IMR-90 (cell line): ENCODE measurements at regions not wholly inside any gene's neighbourhood (a gene's known extent, or its start where the extent isn't known, plus 50 kb on each side); places are given as distances from the start of the nearest gene placed in this dataset.
A peak's percentile ranks its signal among the peaks of the same experiment; 100 is the strongest.

ENCODE experiments used
- ATAC-seq: fragments of 200-7000 bp; cut with Tn5 transposase; 2 replicates; pipeline ENCODE4 v1.9.1; 2020; ENCODE audit warnings: low read depth, mild to moderate bottlenecking, moderate library complexity
- BruUV-seq: library from RNA; stranded (reverse); fragments of 400-500 nt; replicated peaks from 2 replicates; lab custom pipeline; 2021; lab: Mats Ljungman, UMichigan
- CTCF ChIA-PET: fragments of 300-600 bp; formaldehyde crosslinking; extraction: SDS; loops from one replicate; lab custom pipeline; 2021; ENCODE audit warnings: antibody characterized with exemption; lab: Yijun Ruan, JAX
- POLR2A ChIA-PET: fragments of 300-600 bp; sonication (Branson Sonifier 250); formaldehyde crosslinking; loops from one replicate; lab custom pipeline; 2022; ENCODE audit warnings: antibody characterized with exemption; ENCODE audit not compliant: unreplicated experiment; lab: Charles Lee
- DNase-seq: peaks from one replicate; pipeline ENCODE4 v3.0.0; 2013
- H2AFZ ChIP-seq: replicated peaks from 2 replicates; pipeline ENCODE3; 2013; ENCODE audit warnings: low read length, mild to moderate bottlenecking; ENCODE audit not compliant: poor library complexity
- H2AK5ac ChIP-seq: 2 replicates; pipeline ENCODE4 v1.6.1; 2013; ENCODE audit warnings: low read depth, low read length, inconsistent platforms
- H2AK9ac ChIP-seq: replicated peaks from 2 replicates; pipeline ENCODE3; 2013; ENCODE audit warnings: mild to moderate bottlenecking, low read depth, low read length, moderate library complexity; ENCODE audit not compliant: poor library complexity
- H2BK120ac ChIP-seq: 2 replicates; pipeline ENCODE4 v1.6.1; 2013; ENCODE audit warnings: low read depth, low read length, inconsistent platforms
- H2BK15ac ChIP-seq: 3 replicates; pipeline ENCODE4 v1.6.1; 2013; ENCODE audit warnings: low read depth, low read length, inconsistent platforms
- H2BK20ac ChIP-seq: 2 replicates; pipeline ENCODE4 v1.6.1; 2013; ENCODE audit warnings: low read depth, mild to moderate bottlenecking, inconsistent platforms, low read length, moderate library complexity
- H2BK5ac ChIP-seq: 2 replicates; pipeline ENCODE4 v1.6.1; 2013; ENCODE audit warnings: mild to moderate bottlenecking, low read depth, low read length, inconsistent platforms; ENCODE audit not compliant: poor library complexity, severe bottlenecking
- H3K14ac ChIP-seq: replicated peaks from 2 replicates; pipeline ENCODE4 v1.6.1; 2013; ENCODE audit warnings: low read depth, low read length, inconsistent platforms
- H3K18ac ChIP-seq: 2 replicates; pipeline ENCODE4 v1.6.1; 2013; ENCODE audit warnings: low read depth, low read length, control low read depth
- H3K23ac ChIP-seq: 2 replicates; pipeline ENCODE4 v1.6.1; 2013; ENCODE audit warnings: low read depth, low read length, inconsistent platforms
- H3K27ac ChIP-seq: 2 replicates; pipeline ENCODE4 v1.5.1; 2013; ENCODE audit warnings: mild to moderate bottlenecking, control low read depth, low read length; ENCODE audit not compliant: insufficient read depth
- H3K27me3 ChIP-seq: 2 replicates; pipeline ENCODE4 v1.6.1; 2013; ENCODE audit warnings: low read length; ENCODE audit not compliant: control insufficient read depth, insufficient read depth
- H3K36me3 ChIP-seq: 2 replicates; pipeline ENCODE4 v1.6.1; 2013; ENCODE audit warnings: low read length, mixed read lengths; ENCODE audit not compliant: control insufficient read depth, insufficient read depth
- H3K4ac ChIP-seq: 2 replicates; pipeline ENCODE4 v1.6.1; 2013; ENCODE audit warnings: low read depth, low read length, inconsistent platforms
- H3K4me1 ChIP-seq: 2 replicates; pipeline ENCODE4 v1.6.1; 2013; ENCODE audit warnings: low read length, mixed read lengths; ENCODE audit not compliant: control insufficient read depth, insufficient read depth
- H3K4me2 ChIP-seq: 2 replicates; pipeline ENCODE4 v1.6.1; 2013; ENCODE audit warnings: low read depth, mild to moderate bottlenecking, control low read depth, low read length, moderate library complexity
- H3K4me3 ChIP-seq: 2 replicates; pipeline ENCODE4 v1.5.1; 2013; ENCODE audit warnings: low read depth, mild to moderate bottlenecking, control low read depth, low read length, moderate library complexity; ENCODE audit not compliant: insufficient read depth
- H3K56ac ChIP-seq: 2 replicates; pipeline ENCODE4 v1.6.1; 2013; ENCODE audit warnings: low read length, inconsistent platforms; ENCODE audit not compliant: insufficient read depth; ENCODE audit errors: extremely low read depth
- H3K79me1 ChIP-seq, 2 experiments: 2 replicates each; pipeline ENCODE4 v1.6.1; 2013; ENCODE audit warnings: low read length in 2 of 2, inconsistent platforms in 1 of 2, low read depth in 1 of 2
- H3K9ac ChIP-seq: 2 replicates; pipeline ENCODE4 v1.6.1; 2013; ENCODE audit warnings: low read depth, low read length, control low read depth
- H3K9me1 ChIP-seq: 2 replicates; pipeline ENCODE4 v1.6.1; 2013; ENCODE audit warnings: low read length, inconsistent platforms; ENCODE audit not compliant: insufficient read depth
- H3K9me3 ChIP-seq: 2 replicates; pipeline ENCODE4 v1.6.1; 2013; ENCODE audit warnings: low read length; ENCODE audit not compliant: control insufficient read depth, insufficient read depth
- H4K20me1 ChIP-seq: 2 replicates; pipeline ENCODE4 v1.6.1; 2013; ENCODE audit warnings: low read length, inconsistent platforms; ENCODE audit not compliant: insufficient read depth
- H4K5ac ChIP-seq: 2 replicates; pipeline ENCODE4 v1.6.1; 2013; ENCODE audit warnings: mild to moderate bottlenecking, low read depth, low read length, control low read depth
- H4K8ac ChIP-seq, 2 experiments: 2 replicates each; pipeline ENCODE4 v1.6.1; 2013; ENCODE audit warnings: low read depth in 2 of 2, low read length in 2 of 2, control low read depth in 1 of 2, inconsistent platforms in 1 of 2
- H4K91ac ChIP-seq: 2 replicates; pipeline ENCODE4 v1.6.1; 2013; ENCODE audit warnings: low read depth, low read length, inconsistent platforms; ENCODE audit not compliant: insufficient read depth
- BHLHE40 ChIP-seq: fragments of 150-350 bp; IDR thresholded peaks from 2 replicates; pipeline ENCODE4 v1.6.1; 2016; ENCODE audit warnings: mild to moderate bottlenecking, low read depth, low read length
- CEBPB ChIP-seq: IDR thresholded peaks from 2 replicates; pipeline ENCODE4 v1.6.1; 2012; ENCODE audit warnings: low read depth, low read length, improper control_type of control experiment
- CHD1 ChIP-seq: IDR thresholded peaks from 2 replicates; pipeline ENCODE4 v1.6.1; 2012; ENCODE audit warnings: low read depth, low read length, improper control_type of control experiment
- FOS ChIP-seq: fragments of 150-350 bp; IDR thresholded peaks from 2 replicates; pipeline ENCODE4 v1.6.1; 2016; ENCODE audit warnings: low read depth, low read length
- MAFK ChIP-seq: IDR thresholded peaks from 2 replicates; pipeline ENCODE4 v1.6.1; 2012; ENCODE audit warnings: low read depth, low read length, improper control_type of control experiment
- MAZ ChIP-seq: IDR thresholded peaks from 2 replicates; pipeline ENCODE4 v1.6.1; 2012; ENCODE audit warnings: low read depth, mild to moderate bottlenecking, low read length, improper control_type of control experiment, moderate library complexity, borderline replicate concordance
- MXI1 ChIP-seq: IDR thresholded peaks from 2 replicates; pipeline ENCODE4 v1.6.1; 2012; ENCODE audit warnings: low read depth, mild to moderate bottlenecking, low read length, moderate library complexity, borderline replicate concordance
- NFE2L2 ChIP-seq: fragments of 150-350 bp; IDR thresholded peaks from 2 replicates; pipeline ENCODE4 v1.6.1; 2016; ENCODE audit warnings: low read depth, mild to moderate bottlenecking, low read length
- POLR2A ChIP-seq: IDR thresholded peaks from 2 replicates; pipeline ENCODE4 v1.6.1; 2012; ENCODE audit warnings: mild to moderate bottlenecking, low read depth, low read length
- RAD21 ChIP-seq: IDR thresholded peaks from 2 replicates; pipeline ENCODE4 v1.6.1; 2012; ENCODE audit warnings: low read length, improper control_type of control experiment
- RCOR1 ChIP-seq: IDR thresholded peaks from 2 replicates; pipeline ENCODE4 v1.6.1; 2012; ENCODE audit warnings: mild to moderate bottlenecking, low read length, improper control_type of control experiment; ENCODE audit not compliant: insufficient replicate concordance
- RFX5 ChIP-seq: IDR thresholded peaks from 2 replicates; pipeline ENCODE4 v1.8.0; 2012; ENCODE audit warnings: low read depth, mild to moderate bottlenecking, low read length, moderate library complexity
- SMC3 ChIP-seq: fragments of 150-350 bp; IDR thresholded peaks from 2 replicates; pipeline ENCODE4 v1.6.1; 2016; ENCODE audit warnings: low read depth, mild to moderate bottlenecking, antibody characterized with exemption, low read length, moderate library complexity
- dilution Hi-C: fragments of 300-500 bp; cut with HindIII; formaldehyde crosslinking; loops from one replicate; pipeline ENCODE4 v1.14.3; 2018; ENCODE audit warnings: low sequenced_read_pairs; ENCODE audit not compliant: unreplicated experiment
- in situ Hi-C: fragments of 300-500 bp; cut with MboI; formaldehyde crosslinking; loops from 3 replicates; pipeline ENCODE4 v1.14.3; 2019; ENCODE audit warnings: low sequenced_read_pairs, inconsistent platforms, mixed read lengths
- intact Hi-C: fragments of 100-400 bp; cut with micrococcal nuclease; formaldehyde crosslinking; loops from 2 replicates; pipeline ENCODE4 v1.10.0; 2022
- TF ChIP-seq, protein P1 (sequence below): fragments of 150-350 bp; IDR thresholded peaks from 2 replicates; pipeline ENCODE4 v1.6.1; 2016; ENCODE audit warnings: low read depth, mild to moderate bottlenecking, low read length, moderate library complexity, borderline replicate concordance
- TF ChIP-seq, protein P2 (sequence below): fragments of 150-350 bp; IDR thresholded peaks from 2 replicates; pipeline ENCODE4 v1.6.1; 2017; ENCODE audit warnings: mild to moderate bottlenecking, antibody characterized with exemption, low read length, low read depth
- TF ChIP-seq, protein P3 (sequence below): conservative IDR thresholded peaks from 2 replicates; pipeline ENCODE4 v1.5.1; 2012; ENCODE audit warnings: mild to moderate bottlenecking, low read depth, low read length, improper control_type of control experiment

DNA sequence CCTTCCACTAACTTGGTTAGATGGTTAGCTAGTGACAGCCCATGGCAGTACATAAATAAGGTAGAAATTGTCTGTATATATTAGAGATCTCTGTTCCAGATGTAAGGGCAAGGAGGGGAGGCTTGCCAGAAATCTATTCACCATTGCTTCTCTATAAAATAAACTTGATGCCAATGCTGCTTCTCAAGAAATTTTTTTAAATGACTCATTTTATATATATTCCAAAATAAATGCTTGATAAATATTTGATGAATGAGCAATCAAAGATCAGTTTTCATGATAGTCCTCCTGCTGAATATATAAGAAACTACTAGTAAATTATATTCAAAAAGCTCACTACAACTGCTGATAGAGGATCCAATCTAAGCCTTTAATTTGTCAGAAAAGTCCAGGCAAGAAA, 710.6 kb upstream of the CCDC179 start:
- peak; percentile 60; the same call in 1 of the 2 replicates for ATAC-seq
- TF ChIP-seq POLR2A (no peak), MAFK (no peak), CEBPB (no peak), BHLHE40 (no peak), MAZ (no peak), CHD1 (no peak), SMC3 (no peak), RCOR1 (no peak), RFX5 (no peak), MXI1 (no peak), FOS (no peak), NFE2L2 (no peak), RAD21 (no peak)
- TF ChIP-seq, protein P1, sequence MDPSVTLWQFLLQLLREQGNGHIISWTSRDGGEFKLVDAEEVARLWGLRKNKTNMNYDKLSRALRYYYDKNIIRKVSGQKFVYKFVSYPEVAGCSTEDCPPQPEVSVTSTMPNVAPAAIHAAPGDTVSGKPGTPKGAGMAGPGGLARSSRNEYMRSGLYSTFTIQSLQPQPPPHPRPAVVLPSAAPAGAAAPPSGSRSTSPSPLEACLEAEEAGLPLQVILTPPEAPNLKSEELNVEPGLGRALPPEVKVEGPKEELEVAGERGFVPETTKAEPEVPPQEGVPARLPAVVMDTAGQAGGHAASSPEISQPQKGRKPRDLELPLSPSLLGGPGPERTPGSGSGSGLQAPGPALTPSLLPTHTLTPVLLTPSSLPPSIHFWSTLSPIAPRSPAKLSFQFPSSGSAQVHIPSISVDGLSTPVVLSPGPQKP, result no peak
- TF ChIP-seq, protein P2, sequence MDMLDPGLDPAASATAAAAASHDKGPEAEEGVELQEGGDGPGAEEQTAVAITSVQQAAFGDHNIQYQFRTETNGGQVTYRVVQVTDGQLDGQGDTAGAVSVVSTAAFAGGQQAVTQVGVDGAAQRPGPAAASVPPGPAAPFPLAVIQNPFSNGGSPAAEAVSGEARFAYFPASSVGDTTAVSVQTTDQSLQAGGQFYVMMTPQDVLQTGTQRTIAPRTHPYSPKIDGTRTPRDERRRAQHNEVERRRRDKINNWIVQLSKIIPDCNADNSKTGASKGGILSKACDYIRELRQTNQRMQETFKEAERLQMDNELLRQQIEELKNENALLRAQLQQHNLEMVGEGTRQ, result no peak
- TF ChIP-seq, protein P3, sequence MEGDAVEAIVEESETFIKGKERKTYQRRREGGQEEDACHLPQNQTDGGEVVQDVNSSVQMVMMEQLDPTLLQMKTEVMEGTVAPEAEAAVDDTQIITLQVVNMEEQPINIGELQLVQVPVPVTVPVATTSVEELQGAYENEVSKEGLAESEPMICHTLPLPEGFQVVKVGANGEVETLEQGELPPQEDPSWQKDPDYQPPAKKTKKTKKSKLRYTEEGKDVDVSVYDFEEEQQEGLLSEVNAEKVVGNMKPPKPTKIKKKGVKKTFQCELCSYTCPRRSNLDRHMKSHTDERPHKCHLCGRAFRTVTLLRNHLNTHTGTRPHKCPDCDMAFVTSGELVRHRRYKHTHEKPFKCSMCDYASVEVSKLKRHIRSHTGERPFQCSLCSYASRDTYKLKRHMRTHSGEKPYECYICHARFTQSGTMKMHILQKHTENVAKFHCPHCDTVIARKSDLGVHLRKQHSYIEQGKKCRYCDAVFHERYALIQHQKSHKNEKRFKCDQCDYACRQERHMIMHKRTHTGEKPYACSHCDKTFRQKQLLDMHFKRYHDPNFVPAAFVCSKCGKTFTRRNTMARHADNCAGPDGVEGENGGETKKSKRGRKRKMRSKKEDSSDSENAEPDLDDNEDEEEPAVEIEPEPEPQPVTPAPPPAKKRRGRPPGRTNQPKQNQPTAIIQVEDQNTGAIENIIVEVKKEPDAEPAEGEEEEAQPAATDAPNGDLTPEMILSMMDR, result no peak
- H3K27me3 ChIP-seq, result no peaks in the 10 kb centered on the region
- H3K4me3 ChIP-seq, result no peak overlapping the region
- H2AK9ac ChIP-seq, result no peak overlapping the region
- ChIA-PET CTCF (no interaction called here), POLR2A (no interaction called here)
- peak overlapping the region; percentile 92; the same call in 1 of the 2 replicates for H3K23ac ChIP-seq
- H3K9me3 ChIP-seq, result no peaks in the 10 kb centered on the region
- no peak overlapping the region for H3K4me2 ChIP-seq
- no peaks in the 10 kb centered on the region for H4K20me1 ChIP-seq
- peak overlapping the region; percentile 77; the same call in 1 of the 2 replicates for H3K4ac ChIP-seq
- peak; percentile 36 for DNase-seq
- dilution Hi-C loops, result no loop called here
- H2BK20ac ChIP-seq, result peak overlapping the region; percentile 88
- no peaks in the 10 kb centered on the region; the same call in 1 of the 2 replicates for H3K9me1 ChIP-seq
- H2BK5ac ChIP-seq, result no peak overlapping the region
- BruUV-seq, result no TSS peak
- H3K9ac ChIP-seq, result no peak overlapping the region
- no peaks in the 10 kb centered on the region for H3K36me3 ChIP-seq
- intact Hi-C loops, result loop anchor here (10.0 kb wide), 1 partner anchor 184 kb away; no protein-coding TSS in a partner anchor
- peak overlapping the region; percentile 34; the same call in 1 of the 2 replicates for H2AK5ac ChIP-seq
- H2AFZ ChIP-seq, result no peak overlapping the region
- H3K18ac ChIP-seq, result peak overlapping the region; percentile 72; the same call in 1 of the 2 replicates
- H2BK120ac ChIP-seq, result peak overlapping the region; percentile 76
- H3K14ac ChIP-seq, result peak overlapping the region; percentile 92; the same call in 1 of the 2 replicates
- H4K5ac ChIP-seq, result no peak overlapping the region
- in situ Hi-C loops, result no loop called here
- H4K91ac ChIP-seq, result peak overlapping the region; percentile 82
- peak overlapping the region in 1 of 2 experiments; percentile 88; a peak in 2 of 4 replicates for H4K8ac ChIP-seq
- no peak overlapping the region for H3K27ac ChIP-seq
- H3K4me1 ChIP-seq, result peaks cover 6% of the 10 kb centered on the region
- peak overlapping the region; percentile 89; the same call in 1 of the 3 replicates for H2BK15ac ChIP-seq
- H3K56ac ChIP-seq, result no peak overlapping the region
- no peaks in the 10 kb centered on the region for H3K79me1 ChIP-seq
